Coronary artery (tissue), 2 donors: ENCODE measurements at regions not wholly inside any gene's neighbourhood (a gene's known extent, or its start where the extent isn't known, plus 50 kb on each side); places are given as distances from the start of the nearest gene placed in this dataset.

ENCODE experiments used
- DNase-seq: peaks from one replicate; pipeline ENCODE4 v3.0.0-alpha.2; 2017; ENCODE audit warnings: low spot score
- H3K27ac ChIP-seq, 2 donors: fragments of 200-600 bp; sonication (generic); one replicate each; pipeline ENCODE4 v1.5.1; 2016 to 2019
- H3K4me3 ChIP-seq: fragments of 200-600 bp; sonication (generic); 2 replicates; pipeline ENCODE4 v1.5.1; 2016; ENCODE audit warnings: mild to moderate bottlenecking, moderate library complexity
- CTCF ChIP-seq: fragments of 200-600 bp; sonication (generic); IDR thresholded peaks from one replicate; pipeline ENCODE4 v1.5.1; 2019; ENCODE audit warnings: antibody characterized with exemption

GRCh38 chr19:33906578-33907335 is 110.1 kb downstream of the KCTD15 start:
- Histone ChIP-seq H3K27ac (peak overlapping the region; percentile 13 to 61), H3K4me3 (peak overlapping the region; percentile 81)
- no peak for DNase-seq
- no peak for TF ChIP-seq CTCF

DNA sequence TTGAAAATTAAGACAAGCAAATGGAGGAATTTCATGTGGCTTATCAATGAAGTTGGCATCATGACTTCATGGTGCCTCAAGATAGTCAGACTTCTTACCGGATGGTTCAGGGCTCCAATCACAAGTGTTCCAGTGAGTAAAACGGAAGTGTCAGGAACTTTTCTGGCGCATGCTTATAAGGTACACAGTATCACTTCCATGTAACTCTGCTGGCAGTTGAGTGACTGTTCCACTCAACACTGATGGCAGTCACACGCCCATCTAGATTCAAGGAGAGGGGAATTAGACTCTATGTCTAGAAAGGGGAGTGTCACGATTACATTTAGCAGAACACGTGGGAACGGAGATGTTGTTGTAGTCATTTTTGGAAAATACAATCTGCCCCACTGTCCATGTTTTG is 114.3 kb downstream of the KCTD15 start:
- no peak overlapping the region for H3K27ac ChIP-seq
- DNase-seq = no peak
- TF ChIP-seq CTCF = no peak
- no peak overlapping the region for H3K4me3 ChIP-seq

DNA sequence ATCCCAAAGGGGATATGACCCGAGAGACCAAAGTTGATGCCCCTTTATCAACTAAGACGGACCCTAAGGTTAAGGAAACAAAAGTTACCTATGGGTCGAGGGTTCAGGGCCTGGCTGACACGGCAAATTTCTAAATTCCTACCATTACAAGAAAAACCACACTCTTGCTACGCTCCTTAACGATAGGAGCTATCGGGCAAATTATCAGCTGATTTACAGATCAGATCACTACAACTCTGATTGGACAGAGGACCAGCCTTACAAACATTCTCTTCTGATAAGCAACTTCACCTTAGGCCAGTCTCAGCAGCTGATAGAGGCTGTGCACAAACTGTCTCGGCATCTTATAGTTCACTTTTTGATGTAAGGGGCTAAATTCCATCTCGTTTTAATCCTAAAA is 117.9 kb downstream of the KCTD15 start:
- TF ChIP-seq CTCF = no peak
- no peak for DNase-seq
- Histone ChIP-seq H3K4me3 (no peak overlapping the region), H3K27ac (no peak overlapping the region)

DNA sequence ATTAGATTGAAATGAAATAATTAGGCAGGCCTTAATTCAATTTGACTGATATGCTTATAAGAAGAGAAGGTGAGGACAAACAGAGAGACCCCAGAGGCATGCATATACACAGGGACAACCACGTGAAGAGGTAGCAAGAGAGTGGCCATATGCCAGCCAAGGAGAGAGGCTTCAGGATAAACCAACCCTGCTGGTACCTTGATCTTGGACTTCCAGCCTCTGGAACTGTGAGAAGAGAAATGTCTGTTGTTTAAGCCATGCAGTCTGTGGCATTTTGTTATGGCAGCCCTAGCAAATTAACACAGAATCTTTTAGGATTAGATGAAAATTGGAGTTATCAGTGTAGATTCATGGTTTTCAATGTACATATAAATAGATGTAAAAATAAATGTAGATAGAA is 120.1 kb downstream of the KCTD15 start:
- peak; percentile 17 for DNase-seq
- no peak for TF ChIP-seq CTCF
- Histone ChIP-seq H3K27ac (no peak overlapping the region), H3K4me3 (no peak overlapping the region)

GRCh38 chr19:33919291-33919690 is 122.6 kb downstream of the KCTD15 start:
- TF ChIP-seq CTCF = no peak
- DNase-seq = no peak
- no peak overlapping the region for H3K4me3 ChIP-seq

GRCh38 chr19:33921165-33921564 is 124.5 kb downstream of the KCTD15 start:
- no peak for DNase-seq
- no peak overlapping the region for H3K4me3 ChIP-seq
- no peak for TF ChIP-seq CTCF
- no peak overlapping the region for H3K27ac ChIP-seq

More at GRCh38 chr19:33919291-33919690, 122.6 kb downstream of the KCTD15 start:
- no peak overlapping the region for H3K27ac ChIP-seq

GRCh38 chr19:33926306-33926705 is 129.6 kb downstream of the KCTD15 start:
- DNase-seq = no peak
- TF ChIP-seq CTCF = no peak
- Histone ChIP-seq H3K27ac (no peak overlapping the region), H3K4me3 (no peak overlapping the region)
